Muscle of leg (tissue), 3 donors: ENCODE measurements at regions not wholly inside any gene's neighbourhood (a gene's known extent, or its start where the extent isn't known, plus 50 kb on each side); places are given as distances from the start of the nearest gene placed in this dataset.

Source experiments
- DNase-seq: peaks from one replicate; pipeline ENCODE4 v3.0.0; 2013
- H3K27ac ChIP-seq: one replicate; pipeline ENCODE4 v1.5.1; 2013; ENCODE audit warnings: mild to moderate bottlenecking, low read length, control low read depth
- H3K27me3 ChIP-seq: one replicate; pipeline ENCODE4 v1.6.1; 2013; ENCODE audit warnings: low read length; ENCODE audit not compliant: control insufficient read depth, insufficient read depth
- H3K36me3 ChIP-seq: one replicate; pipeline ENCODE4 v1.6.1; 2013; ENCODE audit warnings: low read length; ENCODE audit not compliant: control insufficient read depth, insufficient read depth
- H3K4me1 ChIP-seq: one replicate; pipeline ENCODE4 v1.6.1; 2013; ENCODE audit warnings: low read length; ENCODE audit not compliant: control insufficient read depth, insufficient read depth
- H3K4me3 ChIP-seq: one replicate; pipeline ENCODE4 v1.5.1; 2013; ENCODE audit warnings: low read length, control low read depth
- H3K9me3 ChIP-seq: replicated peaks from 2 replicates; pipeline ENCODE4 v1.6.1; 2013; ENCODE audit warnings: low read depth, low read length; ENCODE audit not compliant: control insufficient read depth
- WGBS: methylation state at CpG from one replicate; pipeline ENCODE4 v1.1.5; 2013; ENCODE audit warnings: missing lambda C conversion rate; ENCODE audit not compliant: insufficient coverage; 5-methylcytosine and 5-hydroxymethylcytosine counted together

DNA sequence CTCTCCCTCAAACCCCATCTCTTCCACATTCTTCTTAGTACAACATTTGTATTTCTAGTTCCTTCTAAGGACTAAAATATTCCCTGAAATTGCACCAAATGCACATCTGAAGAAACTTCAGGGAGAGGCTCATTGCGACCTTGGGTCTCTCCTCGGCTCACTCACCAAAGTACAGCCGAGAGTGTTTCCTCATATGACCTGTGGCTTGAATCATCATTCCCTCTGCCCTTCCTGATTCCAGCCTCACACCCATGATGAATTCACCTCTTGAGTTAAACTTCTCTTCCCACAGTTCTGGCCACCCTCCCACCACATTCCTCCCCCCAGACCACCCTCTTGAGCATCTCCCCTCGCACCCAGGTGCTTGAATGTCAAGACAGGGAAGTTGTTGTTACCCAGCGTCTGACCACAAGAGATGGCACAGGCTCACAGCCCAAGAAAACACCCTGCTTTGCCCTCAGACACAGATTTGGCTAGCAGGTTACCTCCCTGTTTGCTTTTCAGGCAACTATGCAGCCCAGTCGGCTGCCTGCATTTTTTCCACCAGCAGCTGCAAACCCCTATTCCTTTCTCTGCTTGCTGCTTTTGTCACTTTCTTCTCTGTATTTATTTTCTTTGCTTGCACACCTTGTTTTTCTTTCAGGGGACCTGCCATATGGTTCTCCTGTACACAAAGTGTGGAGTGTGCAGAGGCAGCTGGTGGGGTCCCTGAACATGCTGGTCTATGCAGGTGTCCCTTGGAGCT is 214.8 kb downstream of the SPATA18 start:
- peaks cover 40% of the 10 kb centered on the region for H3K4me1 ChIP-seq
- no peaks in the 10 kb centered on the region for H3K9me3 ChIP-seq
- WGBS, result 40% methylated on average over 6 of the region's 6 CpGs
- no peaks in the 10 kb centered on the region for H3K36me3 ChIP-seq
- no peak overlapping the region for H3K4me3 ChIP-seq
- peak overlapping the region; percentile 67 for H3K27ac ChIP-seq
- no peaks in the 10 kb centered on the region for H3K27me3 ChIP-seq
- DNase-seq, result peak; percentile 51

DNA sequence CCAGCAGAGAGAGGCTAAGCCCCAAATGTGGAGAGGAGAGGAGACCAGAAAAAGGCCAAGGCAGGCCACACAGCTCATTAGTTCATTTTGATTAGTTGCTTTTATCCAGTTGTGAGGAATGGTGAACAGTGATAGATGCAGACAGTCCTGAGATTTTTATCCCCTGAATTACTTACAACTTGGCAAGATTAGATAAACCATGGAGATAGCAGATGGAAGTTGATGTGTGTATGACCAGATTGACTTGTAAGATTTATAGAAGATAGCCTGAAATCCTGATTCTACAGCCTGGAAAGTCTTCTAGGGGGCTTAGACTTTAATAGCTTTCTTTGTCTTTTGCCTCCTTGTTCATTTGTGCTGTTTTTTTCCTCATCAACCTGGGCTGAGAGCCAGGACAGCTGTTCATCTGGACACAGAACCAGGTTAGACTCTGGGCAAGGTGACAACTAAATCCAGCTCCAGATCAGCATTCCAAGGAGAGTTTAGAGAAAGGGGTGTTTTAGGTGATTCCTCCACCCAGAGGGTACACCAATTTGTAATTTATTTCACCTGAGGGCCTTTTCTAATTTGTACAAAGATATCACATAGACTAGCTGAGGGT is 215.5 kb downstream of the SPATA18 start:
- peak overlapping the region; percentile 53 for H3K27ac ChIP-seq
- no peak overlapping the region for H3K4me3 ChIP-seq
- H3K4me1 ChIP-seq, result peaks cover 35% of the 10 kb centered on the region
- no peaks in the 10 kb centered on the region for H3K36me3 ChIP-seq
- peak; percentile 90 for DNase-seq
- no peaks in the 10 kb centered on the region for H3K9me3 ChIP-seq
- H3K27me3 ChIP-seq, result no peaks in the 10 kb centered on the region

DNA sequence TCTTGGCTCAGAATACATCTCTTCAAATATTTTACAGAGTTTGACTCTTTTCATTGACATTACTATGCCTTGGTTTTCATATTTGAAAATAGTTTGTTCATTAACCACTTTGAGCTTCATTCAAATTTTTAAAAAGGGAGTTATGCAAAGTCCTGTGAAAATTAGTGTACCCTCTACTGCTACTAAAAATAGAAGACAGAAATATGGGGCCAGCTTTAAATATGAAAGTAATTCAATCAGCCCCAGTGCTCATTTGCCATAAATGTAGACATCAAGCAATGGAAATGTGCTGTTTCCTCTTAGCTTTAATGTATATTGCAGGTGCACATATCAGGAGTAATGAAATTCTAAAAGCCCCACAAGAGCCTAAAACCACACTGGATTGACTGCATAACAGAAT is 218.7 kb downstream of the SPATA18 start:
- peaks cover 3% of the 10 kb centered on the region for H3K9me3 ChIP-seq
- H3K27me3 ChIP-seq, result no peaks in the 10 kb centered on the region
- H3K36me3 ChIP-seq, result no peaks in the 10 kb centered on the region
- no peak for DNase-seq
- H3K27ac ChIP-seq, result no peak overlapping the region
- no peak overlapping the region for H3K4me3 ChIP-seq
- peaks cover 22% of the 10 kb centered on the region for H3K4me1 ChIP-seq

DNA sequence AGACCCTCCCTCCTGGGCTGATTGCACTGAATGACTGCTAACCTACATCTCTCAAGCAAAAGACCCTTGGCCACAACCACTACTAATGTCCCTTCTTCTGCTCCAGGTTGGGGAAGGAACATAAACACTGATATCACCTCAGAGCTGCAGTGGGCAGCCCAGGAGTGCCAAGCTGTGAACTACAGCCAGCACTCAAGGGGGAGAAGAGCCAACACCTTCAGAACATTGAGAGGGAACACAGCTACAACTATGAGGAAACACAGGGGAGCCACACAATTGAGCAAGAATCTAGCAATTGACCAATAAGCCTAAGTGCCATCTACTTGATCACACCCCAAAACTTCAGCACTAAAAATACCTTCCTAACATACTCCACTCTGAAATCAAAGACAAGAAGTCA is 222.8 kb downstream of the SPATA18 start:
- no peak overlapping the region for H3K27ac ChIP-seq
- DNase-seq, result no peak
- peaks cover 11% of the 10 kb centered on the region for H3K9me3 ChIP-seq
- no peaks in the 10 kb centered on the region for H3K27me3 ChIP-seq
- no peak overlapping the region for H3K4me3 ChIP-seq
- H3K36me3 ChIP-seq, result no peaks in the 10 kb centered on the region
- H3K4me1 ChIP-seq, result no peaks in the 10 kb centered on the region

DNA sequence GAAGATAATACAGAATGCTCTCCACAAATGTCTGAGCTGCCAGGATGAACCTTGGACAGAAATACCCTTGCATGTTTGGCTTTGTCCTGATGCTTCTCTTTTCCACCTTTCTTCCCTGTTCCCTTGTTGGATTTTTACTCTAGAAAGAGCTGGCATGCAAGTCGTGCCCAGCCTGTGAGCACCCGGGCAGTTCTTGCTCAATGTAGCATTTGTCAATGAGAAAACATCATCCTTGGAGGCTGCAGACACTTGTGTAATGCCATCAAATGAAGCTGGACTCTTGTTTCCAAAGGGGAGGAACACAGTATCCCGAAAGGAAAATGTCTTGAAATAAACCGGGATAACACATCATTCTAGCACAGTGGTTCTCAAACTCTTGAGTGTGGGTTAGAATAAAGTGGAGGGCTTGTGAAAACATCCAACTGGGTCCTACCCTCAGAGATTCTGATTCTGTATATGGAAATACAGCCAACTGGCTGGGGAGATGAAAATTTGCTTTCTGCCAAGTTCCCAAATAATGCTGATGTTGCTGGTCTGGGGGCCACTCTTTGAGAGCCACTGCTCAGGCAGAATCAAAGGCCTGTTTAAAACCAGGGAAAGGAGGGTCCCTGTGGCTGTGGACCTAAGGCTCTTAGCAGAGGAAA is 237.2 kb downstream of the SPATA18 start:
- peaks cover 13% of the 10 kb centered on the region for H3K4me1 ChIP-seq
- no peak overlapping the region for H3K4me3 ChIP-seq
- no peaks in the 10 kb centered on the region for H3K9me3 ChIP-seq
- H3K27ac ChIP-seq, result no peak overlapping the region
- 80% methylated on average over 2 of the region's 4 CpGs for whole genome bisulfite sequencing
- DNase-seq, result no peak
- no peaks in the 10 kb centered on the region for H3K27me3 ChIP-seq
- no peaks in the 10 kb centered on the region for H3K36me3 ChIP-seq

DNA sequence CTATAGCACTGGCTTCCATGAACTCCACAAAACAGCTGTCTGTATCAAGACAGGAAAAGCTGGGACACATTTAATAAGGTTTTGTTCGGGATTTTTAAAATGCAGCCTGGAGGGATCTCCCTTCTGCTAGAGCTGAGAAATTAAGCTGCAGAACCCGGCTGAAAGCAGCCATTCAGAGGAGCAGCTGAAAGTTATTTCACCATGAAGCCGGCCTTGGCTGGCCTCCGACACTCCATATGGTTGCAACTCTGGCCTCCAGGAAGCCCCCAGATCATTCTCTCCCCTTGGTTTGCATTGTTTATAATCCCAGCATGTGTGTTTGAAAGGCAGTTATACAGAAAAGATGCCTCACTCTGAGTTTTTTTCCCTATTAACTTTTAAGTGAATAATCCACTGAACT is 239.4 kb downstream of the SPATA18 start:
- Histone ChIP-seq H3K4me1 (peaks cover 13% of the 10 kb centered on the region), H3K27ac (peak overlapping the region; percentile 73), H3K36me3 (no peaks in the 10 kb centered on the region), H3K4me3 (no peak overlapping the region), H3K9me3 (no peaks in the 10 kb centered on the region), H3K27me3 (no peaks in the 10 kb centered on the region)
- 21% methylated on average over 2 of the region's 4 CpGs for WGBS
- peak; percentile 95 for DNase-seq

DNA sequence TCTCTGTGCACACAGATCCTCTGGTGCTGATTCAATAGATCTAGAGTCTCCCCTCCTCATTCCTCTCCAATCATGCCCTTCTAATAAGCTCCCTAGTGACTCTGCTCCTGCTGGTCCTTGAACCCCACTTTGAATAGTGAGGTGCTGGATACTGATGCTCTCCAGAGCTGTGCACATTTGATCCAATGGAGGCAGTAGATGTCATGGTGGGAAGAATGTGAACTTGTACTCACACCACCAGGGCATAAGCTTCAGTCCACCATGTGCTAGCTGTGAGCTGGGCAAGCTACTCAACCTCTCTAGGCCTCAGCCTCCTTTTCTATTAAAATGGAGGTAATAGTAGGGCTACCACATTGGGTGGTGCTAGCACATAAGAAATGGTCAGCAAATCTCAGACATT is 241.1 kb downstream of the SPATA18 start:
- Histone ChIP-seq H3K4me3 (no peak overlapping the region), H3K9me3 (no peaks in the 10 kb centered on the region)
- DNase-seq, result no peak

DNA sequence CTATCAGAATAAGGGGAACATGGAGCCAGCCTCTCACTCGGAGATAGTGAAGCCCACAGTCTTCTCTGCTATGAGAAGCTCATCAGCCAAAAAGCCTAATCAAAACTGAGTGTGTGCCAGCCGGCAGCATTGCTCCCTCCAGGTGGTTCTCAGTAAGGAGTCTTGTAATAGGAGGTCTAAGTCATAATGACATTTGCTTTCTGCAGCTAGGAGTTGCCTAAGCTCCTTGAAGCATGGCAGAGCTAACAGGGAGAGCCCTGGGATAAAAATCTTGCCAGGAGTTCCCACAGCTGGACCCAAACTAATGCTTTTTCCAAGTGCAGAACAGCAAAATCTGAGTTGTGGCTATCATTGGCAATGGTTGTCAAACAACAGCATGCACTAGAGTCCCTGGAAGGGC is 245.2 kb downstream of the SPATA18 start:
- Histone ChIP-seq H3K27ac (no peak overlapping the region), H3K9me3 (no peaks in the 10 kb centered on the region), H3K27me3 (no peaks in the 10 kb centered on the region), H3K36me3 (no peaks in the 10 kb centered on the region), H3K4me1 (peaks cover 1% of the 10 kb centered on the region), H3K4me3 (no peak overlapping the region)
- DNase-seq, result no peak
- 75% methylated on average over 2 of the region's 2 CpGs for WGBS

More for the DNA sequence above, 241.1 kb downstream of the SPATA18 start:
- Histone ChIP-seq H3K27me3 (no peaks in the 10 kb centered on the region), H3K4me1 (peaks cover 13% of the 10 kb centered on the region), H3K36me3 (no peaks in the 10 kb centered on the region), H3K27ac (no peak overlapping the region)

DNA sequence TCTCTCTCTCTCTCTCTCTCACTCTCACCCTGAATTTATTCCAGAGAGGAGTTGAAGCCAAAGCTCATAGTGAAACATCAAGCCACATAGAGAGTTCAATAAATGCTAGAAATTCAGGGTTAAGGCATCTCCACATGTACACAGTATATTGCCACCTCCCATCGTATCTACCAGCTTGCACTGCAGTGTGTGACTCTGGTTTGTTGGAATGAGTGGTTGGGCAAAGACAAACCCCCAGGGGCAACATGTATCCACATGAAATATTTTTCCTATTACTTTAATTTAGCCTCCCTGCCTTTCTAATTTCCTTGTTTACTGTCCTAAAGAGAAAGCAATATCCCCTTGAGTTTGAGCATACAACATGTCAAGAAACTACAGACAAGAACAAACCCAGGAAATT is 247.3 kb downstream of the SPATA18 start:
- no peak for DNase-seq
- H3K27ac ChIP-seq, result no peak overlapping the region
- no peaks in the 10 kb centered on the region for H3K27me3 ChIP-seq
- no peaks in the 10 kb centered on the region for H3K9me3 ChIP-seq
- no peak overlapping the region for H3K4me3 ChIP-seq
- no peaks in the 10 kb centered on the region for H3K4me1 ChIP-seq
- WGBS, result no CpG with 5 or more reads among the region's 1 CpG
- no peaks in the 10 kb centered on the region for H3K36me3 ChIP-seq

DNA sequence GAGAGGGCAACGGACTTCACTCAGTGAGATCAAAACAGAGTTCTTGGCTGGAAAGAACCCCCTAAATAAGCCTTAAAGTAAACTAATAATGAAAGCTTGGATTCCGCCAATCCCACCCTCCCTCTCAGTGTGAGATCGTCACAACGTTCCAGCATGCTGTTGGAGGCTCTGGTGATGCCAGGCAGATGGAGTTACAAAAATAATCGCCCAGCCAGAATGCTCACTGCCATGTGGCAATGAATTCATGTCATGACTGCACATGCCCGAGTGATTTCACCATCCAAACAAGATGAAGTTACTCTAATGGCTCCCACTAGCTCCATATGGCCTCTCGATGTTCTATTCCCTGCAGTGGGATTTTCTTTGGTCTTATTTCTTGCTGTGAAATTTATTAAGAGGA is 248.0 kb downstream of the SPATA18 start:
- 60% methylated on average over 3 of the region's 7 CpGs for WGBS
- DNase-seq, result no peak
- no peaks in the 10 kb centered on the region for H3K9me3 ChIP-seq

More for the DNA sequence above, 248.0 kb downstream of the SPATA18 start:
- H3K27me3 ChIP-seq, result no peaks in the 10 kb centered on the region
- no peaks in the 10 kb centered on the region for H3K36me3 ChIP-seq
- H3K4me1 ChIP-seq, result no peaks in the 10 kb centered on the region
- no peak overlapping the region for H3K27ac ChIP-seq
- no peak overlapping the region for H3K4me3 ChIP-seq
